Activated CD8-positive, alpha-beta T cell treated with anti-CD3 and anti-CD28 coated beads for 36 hours (primary cell): ENCODE measurements at regions not wholly inside any gene's neighbourhood (a gene's known extent, or its start where the extent isn't known, plus 50 kb on each side); places are given as distances from the start of the nearest gene placed in this dataset.

Experiments
- ATAC-seq: fragments of 200-7000 bp; cut with Tn5 transposase; one replicate; pipeline ENCODE4 v1.10.0; 2021; ENCODE audit warnings: mild to moderate bottlenecking, moderate library complexity
- CTCF ChIA-PET: fragments of 350-600 bp; sonication (Branson Sonifier 250); formaldehyde crosslinking; loops from one replicate; lab custom pipeline; 2021; ENCODE audit warnings: antibody characterized with exemption; lab: Charles Lee
- POLR2A ChIA-PET: fragments of 350-600 bp; sonication (Branson Sonifier 250); formaldehyde crosslinking; loops from one replicate; lab custom pipeline; 2021; ENCODE audit warnings: antibody characterized with exemption; lab: Charles Lee
- DNase-seq: peaks from one replicate; pipeline ENCODE4 v3.0.0-alpha.2; 2020
- H3K27ac Mint-ChIP-seq: one replicate; pipeline ENCODE4 v1.8.0; 2021; ENCODE audit warnings: mild to moderate bottlenecking, mixed read lengths
- H3K27me3 Mint-ChIP-seq: one replicate; pipeline ENCODE4 v1.8.0; 2021; ENCODE audit warnings: mixed read lengths
- H3K36me3 Mint-ChIP-seq: one replicate; pipeline ENCODE4 v1.8.0; 2021; ENCODE audit warnings: low read depth, mixed read lengths
- H3K4me1 Mint-ChIP-seq: one replicate; pipeline ENCODE4 v1.8.0; 2021; ENCODE audit warnings: low read depth, mixed read lengths
- H3K4me3 Mint-ChIP-seq: one replicate; pipeline ENCODE4 v1.8.0; 2021; ENCODE audit warnings: mild to moderate bottlenecking, moderate library complexity, mixed read lengths
- H3K9me3 Mint-ChIP-seq: one replicate; pipeline ENCODE4 v1.8.0; 2021; ENCODE audit warnings: mixed read lengths
- CTCF ChIP-seq: fragments of 200-600 bp; IDR thresholded peaks from one replicate; pipeline ENCODE4 v1.8.0; 2022; ENCODE audit warnings: antibody characterized with exemption, mild to moderate bottlenecking
- intact Hi-C: fragments of 100-400 bp; cut with micrococcal nuclease; formaldehyde crosslinking; loops from one replicate; pipeline ENCODE4 v1.10.0; 2022

DNA sequence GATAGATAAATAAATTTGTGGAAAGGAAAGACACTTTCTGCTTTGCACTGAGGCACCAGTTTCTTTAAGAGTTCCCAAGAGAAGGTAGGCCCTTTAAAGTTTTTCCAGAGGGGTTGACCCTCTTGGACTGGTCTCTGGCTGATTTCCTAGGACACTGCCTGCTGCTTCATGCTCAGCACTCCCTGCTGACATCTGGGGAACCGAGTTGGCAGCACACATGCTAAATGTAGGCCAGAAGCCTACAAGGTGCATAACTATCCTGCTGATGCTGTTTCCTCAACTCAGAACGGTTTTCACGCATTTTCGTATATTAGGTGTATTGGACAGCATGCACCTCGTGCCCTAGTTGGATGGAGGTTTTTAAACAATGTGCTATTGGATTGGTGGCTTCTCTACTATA lies 887.2 kb upstream of the SEL1L start:
- TF ChIP-seq CTCF, result no peak
- Mint-ChIP-seq H3K4me1 (no peaks in the 10 kb centered on the region), H3K36me3 (no peaks in the 10 kb centered on the region), H3K27ac (no peak overlapping the region), H3K4me3 (no peak overlapping the region), H3K27me3 (no peaks in the 10 kb centered on the region), H3K9me3 (peaks cover 30% of the 10 kb centered on the region)
- POLR2A ChIA-PET, result no interaction called here
- CTCF ChIA-PET, result no interaction called here
- intact Hi-C loops, result no loop called here
- no peak for ATAC-seq
- DNase-seq, result no peak

DNA sequence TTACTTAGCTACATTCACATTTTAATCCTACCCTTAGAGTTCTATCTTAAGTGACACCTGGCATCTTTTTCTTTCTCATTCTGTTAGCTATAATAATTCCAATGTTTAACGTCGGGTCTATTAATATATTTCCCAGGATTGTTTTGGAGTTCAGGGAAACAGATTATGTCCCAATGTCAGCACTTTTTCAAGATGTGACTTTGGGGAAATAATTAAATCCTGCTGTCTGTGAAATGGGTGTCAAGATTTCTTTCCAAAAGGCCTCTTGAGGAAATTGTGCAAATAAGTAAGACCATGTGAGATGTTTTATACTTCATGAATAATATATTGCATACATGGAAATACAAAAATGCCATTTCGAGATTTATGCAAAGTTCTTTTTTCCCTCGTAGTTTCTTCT lies 887.6 kb upstream of the SEL1L start:
- intact Hi-C loops, result no loop called here
- H3K27me3 Mint-ChIP-seq, result no peaks in the 10 kb centered on the region
- TF ChIP-seq CTCF, result no peak
- no peak overlapping the region for H3K4me3 Mint-ChIP-seq
- CTCF ChIA-PET, result no interaction called here
- POLR2A ChIA-PET, result no interaction called here
- H3K4me1 Mint-ChIP-seq, result no peaks in the 10 kb centered on the region
- no peak for ATAC-seq
- H3K36me3 Mint-ChIP-seq, result no peaks in the 10 kb centered on the region
- peaks cover 28% of the 10 kb centered on the region for H3K9me3 Mint-ChIP-seq
- H3K27ac Mint-ChIP-seq, result no peak overlapping the region
- no peak for DNase-seq

- no peak overlapping the region for H3K4me3 Mint-ChIP-seq
- no peak overlapping the region for H3K27ac Mint-ChIP-seq
- H3K27me3 Mint-ChIP-seq, result no peaks in the 10 kb centered on the region
- ChIA-PET CTCF (no interaction called here), POLR2A (no interaction called here)
- H3K36me3 Mint-ChIP-seq, result no peaks in the 10 kb centered on the region
- no peak for TF ChIP-seq CTCF
- DNase-seq (no peak), ATAC-seq (no peak)
- H3K4me1 Mint-ChIP-seq, result no peaks in the 10 kb centered on the region
- intact Hi-C loops, result no loop called here
- H3K9me3 Mint-ChIP-seq, result peaks cover 25% of the 10 kb centered on the region
These were observed 888.6 kb upstream of the SEL1L start for GRCh38 chr14:82422230-82422629.

- no peak for TF ChIP-seq CTCF
- no peak overlapping the region for H3K27ac Mint-ChIP-seq
- ChIA-PET CTCF (no interaction called here), POLR2A (no interaction called here)
- intact Hi-C loops, result no loop called here
- no peak for ATAC-seq
- H3K36me3 Mint-ChIP-seq, result no peaks in the 10 kb centered on the region
- H3K4me1 Mint-ChIP-seq, result no peaks in the 10 kb centered on the region
- H3K4me3 Mint-ChIP-seq, result no peak overlapping the region
- H3K27me3 Mint-ChIP-seq, result no peaks in the 10 kb centered on the region
- DNase-seq, result no peak
- H3K9me3 Mint-ChIP-seq, result peaks cover 19% of the 10 kb centered on the region
These were observed 891.6 kb upstream of the SEL1L start for GRCh38 chr14:82425261-82425660.

GRCh38 chr14:82431031-82431430 lies 897.4 kb upstream of the SEL1L start:
- ChIA-PET CTCF (no interaction called here), POLR2A (no interaction called here)
- peaks cover 9% of the 10 kb centered on the region for H3K9me3 Mint-ChIP-seq
- H3K36me3 Mint-ChIP-seq, result no peaks in the 10 kb centered on the region
- TF ChIP-seq CTCF, result no peak
- no peak for ATAC-seq
- H3K4me3 Mint-ChIP-seq, result no peak overlapping the region
- no peak overlapping the region for H3K27ac Mint-ChIP-seq
- no peaks in the 10 kb centered on the region for H3K4me1 Mint-ChIP-seq
- no peak for DNase-seq
- no peaks in the 10 kb centered on the region for H3K27me3 Mint-ChIP-seq
- intact Hi-C loops, result no loop called here
